Parathyroid adenoma (tissue), 2 donors: ENCODE measurements at regions not wholly inside any gene's neighbourhood (a gene's known extent, or its start where the extent isn't known, plus 50 kb on each side); places are given as distances from the start of the nearest gene placed in this dataset.

Experiments used
- H2AFZ ChIP-seq: fragments of 300-600 bp; sonication (generic); one replicate; pipeline ENCODE4 v1.7.0; 2017; ENCODE audit warnings: antibody characterized with exemption, mild to moderate bottlenecking
- H3K27ac ChIP-seq: fragments of 300-600 bp; sonication (generic); one replicate; pipeline ENCODE4 v1.7.0; 2017
- H3K27me3 ChIP-seq: fragments of 300-600 bp; sonication (generic); one replicate; pipeline ENCODE4 v1.7.0; 2017; ENCODE audit warnings: low read length; ENCODE audit not compliant: control insufficient read depth, insufficient read depth
- H3K36me3 ChIP-seq: fragments of 300-600 bp; sonication (generic); one replicate; pipeline ENCODE4 v1.7.0; 2017; ENCODE audit warnings: low read length; ENCODE audit not compliant: control insufficient read depth, insufficient read depth
- H3K4me1 ChIP-seq: fragments of 300-600 bp; sonication (generic); one replicate; pipeline ENCODE4 v1.7.0; 2017; ENCODE audit warnings: control low read depth
- H3K4me2 ChIP-seq: fragments of 300-600 bp; sonication (generic); one replicate; pipeline ENCODE4 v1.7.0; 2017; ENCODE audit warnings: low read length
- H3K4me3 ChIP-seq: fragments of 300-600 bp; sonication (generic); one replicate; pipeline ENCODE4 v1.7.0; 2017; ENCODE audit warnings: low read depth, low read length
- H3K79me2 ChIP-seq: fragments of 300-600 bp; sonication (generic); one replicate; pipeline ENCODE4 v1.7.0; 2017; ENCODE audit warnings: control low read depth
- H3K9ac ChIP-seq: fragments of 300-600 bp; sonication (generic); one replicate; pipeline ENCODE4 v1.7.0; 2017; ENCODE audit warnings: mild to moderate bottlenecking
- H3K9me3 ChIP-seq: fragments of 300-600 bp; sonication (generic); one replicate; pipeline ENCODE4 v1.7.0; 2017; ENCODE audit warnings: low read length; ENCODE audit not compliant: control insufficient read depth
- CTCF ChIP-seq: fragments of 300-600 bp; sonication (generic); IDR thresholded peaks from one replicate; pipeline ENCODE4 v1.7.0; 2017; ENCODE audit warnings: antibody characterized with exemption, mild to moderate bottlenecking
- donor health status: primary hyperparathyroidism.

- Histone ChIP-seq H3K79me2 (no peaks in the 10 kb centered on the region), H3K9ac (no peak overlapping the region), H3K9me3 (no peaks in the 10 kb centered on the region), H3K36me3 (no peaks in the 10 kb centered on the region), H2AFZ (no peak overlapping the region), H3K4me1 (no peaks in the 10 kb centered on the region), H3K4me3 (no peak overlapping the region), H3K27ac (no peak overlapping the region), H3K4me2 (no peak overlapping the region), H3K27me3 (no peaks in the 10 kb centered on the region)
- no peak for TF ChIP-seq CTCF
Observed at GRCh38 chr19:31658993-31659896, 310.0 kb upstream of the TSHZ3 start.

GRCh38 chr19:31659897-31660210 is 310.6 kb upstream of the TSHZ3 start:
- no peak overlapping the region for H3K27ac ChIP-seq
- no peak for TF ChIP-seq CTCF
- no peak overlapping the region for H3K9ac ChIP-seq

GRCh38 chr19:31664096-31664495 is 314.9 kb upstream of the TSHZ3 start:
- TF ChIP-seq CTCF = no peak
- no peak overlapping the region for H3K9ac ChIP-seq

More at GRCh38 chr19:31659897-31660210, 310.6 kb upstream of the TSHZ3 start:
- Histone ChIP-seq H3K9me3 (no peaks in the 10 kb centered on the region), H3K4me1 (no peaks in the 10 kb centered on the region), H2AFZ (no peak overlapping the region), H3K4me2 (no peak overlapping the region), H3K27me3 (no peaks in the 10 kb centered on the region), H3K36me3 (no peaks in the 10 kb centered on the region), H3K4me3 (no peak overlapping the region), H3K79me2 (no peaks in the 10 kb centered on the region)

GRCh38 chr19:31664997-31665396 is 315.8 kb upstream of the TSHZ3 start:
- H3K4me1 ChIP-seq = no peaks in the 10 kb centered on the region

More at GRCh38 chr19:31664096-31664495, 314.9 kb upstream of the TSHZ3 start:
- no peak overlapping the region for H3K4me2 ChIP-seq
- H3K36me3 ChIP-seq = no peaks in the 10 kb centered on the region
- H3K27me3 ChIP-seq = no peaks in the 10 kb centered on the region
- H2AFZ ChIP-seq = no peak overlapping the region
- H3K27ac ChIP-seq = no peak overlapping the region
- no peaks in the 10 kb centered on the region for H3K79me2 ChIP-seq
- H3K4me3 ChIP-seq = no peak overlapping the region
- no peaks in the 10 kb centered on the region for H3K4me1 ChIP-seq
- H3K9me3 ChIP-seq = no peaks in the 10 kb centered on the region

More at GRCh38 chr19:31664997-31665396, 315.8 kb upstream of the TSHZ3 start:
- Histone ChIP-seq H3K36me3 (no peaks in the 10 kb centered on the region), H3K27ac (no peak overlapping the region), H2AFZ (no peak overlapping the region), H3K4me3 (no peak overlapping the region), H3K9me3 (no peaks in the 10 kb centered on the region), H3K9ac (no peak overlapping the region), H3K27me3 (no peaks in the 10 kb centered on the region), H3K4me2 (no peak overlapping the region), H3K79me2 (no peaks in the 10 kb centered on the region)
- TF ChIP-seq CTCF = no peak
